ENCODE measurements at regions not wholly inside any gene's neighbourhood (a gene's known extent, or its start where the extent isn't known, plus 50 kb on each side); places are given as distances from the start of the nearest gene placed in this dataset.

DNA sequence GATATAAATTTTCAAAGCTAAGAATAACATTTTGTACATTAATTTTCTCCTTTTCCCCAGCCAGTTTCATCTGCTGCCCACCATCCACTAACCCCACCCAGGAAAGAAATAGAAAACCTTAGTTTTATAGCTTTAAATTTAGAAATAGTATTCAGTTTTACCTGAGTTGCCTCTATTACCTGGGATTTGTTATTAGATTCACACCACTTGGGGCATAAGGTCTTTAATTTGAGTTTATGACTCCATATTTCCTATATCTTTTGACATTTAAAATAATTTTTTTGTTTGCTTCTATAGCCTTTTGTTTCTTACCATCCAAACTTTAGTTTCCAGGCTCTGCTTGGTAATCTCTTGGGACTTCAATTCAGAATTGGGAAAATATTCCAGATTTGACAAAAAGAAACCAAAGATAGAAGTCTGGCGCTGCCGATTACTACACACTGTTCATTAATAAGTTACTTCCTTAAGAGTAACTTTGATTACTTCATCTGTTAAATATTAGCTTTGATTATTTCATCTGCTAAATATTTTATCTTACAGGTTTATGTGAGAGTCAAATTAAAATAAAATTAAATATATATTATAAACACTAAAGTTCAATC, 485.5 kb upstream of the FOXG1 start:
- Histone ChIP-seq H3K36me3 (ENCODE audit: control insufficient read depth, insufficient read depth, low read length) (no peaks in the 10 kb centered on the region), H3K9ac (ENCODE audit: low read depth, low read length) (no peak overlapping the region), H3K4me3 (ENCODE audit: low read depth, low read length) (no peak overlapping the region), H3K27ac (ENCODE audit: low read depth, low read length) (no peak overlapping the region), H3K9me3 (ENCODE audit: control insufficient read depth, insufficient read depth, low read length) (no peaks in the 10 kb centered on the region), H3K27me3 (ENCODE audit: control insufficient read depth, insufficient read depth, low read length) (no peaks in the 10 kb centered on the region), H3K4me1 (ENCODE audit: control insufficient read depth, insufficient read depth, low read length) (no peaks in the 10 kb centered on the region)

DNA sequence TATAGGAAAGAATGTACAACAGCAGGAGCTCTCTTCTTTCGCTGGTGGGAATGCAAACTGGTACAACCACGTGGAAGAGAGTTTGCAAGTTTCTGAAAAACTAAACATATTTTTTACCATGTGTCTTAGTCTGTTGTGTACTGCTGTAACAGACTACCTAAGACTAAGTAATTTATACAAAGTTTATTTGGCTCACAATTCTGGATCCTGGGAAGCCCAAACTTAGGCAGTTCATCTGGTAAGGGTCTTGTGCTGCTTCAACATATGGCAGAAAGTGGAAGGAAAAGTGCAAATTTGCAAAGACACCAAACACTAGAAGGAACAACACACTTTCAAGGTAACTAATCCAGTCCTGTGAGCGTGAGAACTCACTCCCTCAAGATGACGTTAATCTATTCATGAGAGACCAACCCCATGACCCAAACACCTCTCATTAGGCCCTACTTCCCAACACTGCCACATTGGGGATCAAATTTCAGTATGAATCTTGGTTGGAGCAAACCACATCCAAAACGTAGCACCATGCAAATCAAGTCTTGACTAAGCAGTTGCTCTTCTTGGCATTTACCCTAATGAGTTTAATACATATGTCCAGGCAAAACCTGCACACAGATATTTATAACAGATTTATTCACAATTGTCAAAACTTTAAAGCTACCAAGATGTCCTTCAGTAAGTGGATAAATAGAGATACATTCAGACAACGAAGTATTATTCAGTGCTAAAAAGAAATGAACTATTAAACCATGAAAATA, 481.9 kb upstream of the FOXG1 start:
- H3K9me3 ChIP-seq (ENCODE audit: control insufficient read depth, insufficient read depth, low read length) = no peaks in the 10 kb centered on the region
- no peaks in the 10 kb centered on the region for H3K27me3 ChIP-seq (ENCODE audit: control insufficient read depth, insufficient read depth, low read length)
- H3K4me3 ChIP-seq (ENCODE audit: low read depth, low read length) = no peak overlapping the region
- H3K27ac ChIP-seq (ENCODE audit: low read depth, low read length) = no peak overlapping the region
- H3K9ac ChIP-seq (ENCODE audit: low read depth, low read length) = no peak overlapping the region
- H3K36me3 ChIP-seq (ENCODE audit: control insufficient read depth, insufficient read depth, low read length) = no peaks in the 10 kb centered on the region
- H3K4me1 ChIP-seq (ENCODE audit: control insufficient read depth, insufficient read depth, low read length) = no peaks in the 10 kb centered on the region

DNA sequence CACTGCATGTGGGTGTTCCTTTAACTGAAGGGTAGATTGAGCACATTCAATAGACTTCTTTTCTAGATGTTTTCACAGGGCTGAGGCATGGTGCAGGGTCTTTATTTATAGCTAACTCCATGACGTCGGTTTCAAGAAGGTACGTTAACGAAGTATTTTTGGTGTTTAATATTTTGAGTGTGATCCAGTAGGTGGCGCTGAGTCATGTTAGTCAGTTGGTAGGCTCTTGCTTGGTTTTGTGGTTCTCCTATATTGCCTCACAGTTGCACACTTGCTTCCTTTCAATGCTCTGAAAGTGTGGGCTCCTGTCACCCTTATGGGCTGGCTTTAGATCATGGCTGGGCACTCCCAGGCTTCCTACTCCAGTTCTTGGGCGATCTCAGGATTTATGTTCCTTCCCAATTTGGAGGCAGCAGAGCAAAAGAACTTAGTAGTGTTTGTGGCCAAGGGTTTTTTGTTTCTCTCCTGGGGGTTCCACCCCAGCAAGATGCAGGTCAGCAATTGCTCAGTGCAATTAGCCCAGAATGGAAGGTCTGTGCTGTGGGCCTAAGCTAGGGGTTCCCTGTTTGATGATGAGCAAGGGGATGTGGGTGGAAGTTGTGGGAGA, 471.6 kb upstream of the FOXG1 start:
- Histone ChIP-seq H3K27ac (ENCODE audit: low read depth, low read length) (no peak overlapping the region), H3K4me3 (ENCODE audit: low read depth, low read length) (no peak overlapping the region), H3K4me1 (ENCODE audit: control insufficient read depth, insufficient read depth, low read length) (no peaks in the 10 kb centered on the region), H3K9me3 (ENCODE audit: control insufficient read depth, insufficient read depth, low read length) (peaks cover 2% of the 10 kb centered on the region; the same call in 1 of the 2 replicates), H3K36me3 (ENCODE audit: control insufficient read depth, insufficient read depth, low read length) (no peaks in the 10 kb centered on the region), H3K27me3 (ENCODE audit: control insufficient read depth, insufficient read depth, low read length) (no peaks in the 10 kb centered on the region; the same call in 1 of the 2 replicates), H3K9ac (ENCODE audit: low read depth, low read length) (no peak overlapping the region)

DNA sequence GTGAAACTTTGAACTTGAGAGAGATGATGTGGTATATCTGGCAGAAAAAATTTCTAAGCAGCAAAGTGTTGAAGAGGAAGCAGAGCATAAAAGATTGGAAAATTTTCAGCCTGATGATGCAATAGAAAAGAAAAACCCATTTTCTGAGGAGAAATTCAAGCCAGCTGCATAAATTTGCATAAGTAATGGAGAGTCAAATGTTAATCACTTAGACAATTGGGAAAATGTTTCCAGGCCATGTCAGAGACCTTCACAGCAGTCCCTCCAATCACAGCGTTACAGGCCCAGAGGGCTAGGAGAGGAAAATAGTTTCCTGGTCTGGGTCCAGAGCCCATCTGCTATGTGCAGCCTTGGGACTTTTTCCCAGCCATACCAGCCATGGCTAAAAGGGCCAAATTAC, 469.0 kb upstream of the FOXG1 start:
- Histone ChIP-seq H3K9me3 (ENCODE audit: control insufficient read depth, insufficient read depth, low read length) (peaks cover 7% of the 10 kb centered on the region; the same call in 1 of the 2 replicates), H3K4me3 (ENCODE audit: low read depth, low read length) (no peak overlapping the region), H3K9ac (ENCODE audit: low read depth, low read length) (no peak overlapping the region), H3K36me3 (ENCODE audit: control insufficient read depth, insufficient read depth, low read length) (no peaks in the 10 kb centered on the region), H3K4me1 (ENCODE audit: control insufficient read depth, insufficient read depth, low read length) (no peaks in the 10 kb centered on the region), H3K27me3 (ENCODE audit: control insufficient read depth, insufficient read depth, low read length) (no peaks in the 10 kb centered on the region; the same call in 1 of the 2 replicates), H3K27ac (ENCODE audit: low read depth, low read length) (no peak overlapping the region)

DNA sequence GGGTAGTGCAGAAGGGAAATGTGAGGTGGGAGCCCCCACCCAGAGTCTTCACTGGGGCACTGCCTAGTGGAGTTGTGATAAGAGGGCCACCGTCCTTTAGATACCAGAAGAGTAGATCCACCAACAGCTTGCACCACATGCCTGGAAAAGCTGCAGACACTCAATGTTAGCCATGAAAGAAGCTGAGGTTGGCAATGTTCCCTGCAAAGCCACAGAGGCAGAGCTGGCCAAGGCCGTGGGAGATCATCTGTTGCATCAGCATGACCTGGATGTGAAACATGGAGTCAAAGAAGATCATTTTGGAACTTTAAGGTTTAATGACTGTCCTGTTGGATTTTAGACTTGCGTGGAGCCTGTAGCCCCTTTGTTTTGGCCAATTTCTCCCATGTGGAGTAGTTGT, 468.4 kb upstream of the FOXG1 start:
- Histone ChIP-seq H3K27me3 (ENCODE audit: control insufficient read depth, insufficient read depth, low read length) (no peaks in the 10 kb centered on the region; the same call in 1 of the 2 replicates), H3K27ac (ENCODE audit: low read depth, low read length) (no peak overlapping the region), H3K9me3 (ENCODE audit: control insufficient read depth, insufficient read depth, low read length) (peaks cover 7% of the 10 kb centered on the region; the same call in 1 of the 2 replicates), H3K9ac (ENCODE audit: low read depth, low read length) (no peak overlapping the region), H3K36me3 (ENCODE audit: control insufficient read depth, insufficient read depth, low read length) (no peaks in the 10 kb centered on the region), H3K4me3 (ENCODE audit: low read depth, low read length) (no peak overlapping the region), H3K4me1 (ENCODE audit: control insufficient read depth, insufficient read depth, low read length) (no peaks in the 10 kb centered on the region)

DNA sequence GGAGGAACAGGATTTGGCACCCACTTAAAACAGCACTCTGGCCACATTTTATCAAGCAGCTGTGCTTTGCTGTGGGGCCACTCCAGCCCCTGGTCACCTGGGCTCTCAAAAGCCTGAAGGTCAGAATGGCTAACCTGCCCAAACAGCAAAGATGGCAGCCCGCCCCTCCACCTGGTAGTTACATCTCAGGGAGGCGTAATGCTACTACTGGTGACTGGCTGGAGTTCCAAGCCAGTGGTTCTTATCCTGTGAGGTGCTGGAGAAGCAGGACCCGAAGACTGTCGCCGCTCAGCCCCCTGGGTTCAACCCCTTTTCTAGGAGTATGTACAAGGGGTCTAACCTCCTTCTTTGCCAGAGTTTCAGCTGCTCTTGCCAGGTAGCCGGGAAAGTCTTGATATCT, 467.4 kb upstream of the FOXG1 start:
- H3K27me3 ChIP-seq (ENCODE audit: control insufficient read depth, insufficient read depth, low read length) = no peaks in the 10 kb centered on the region
- H3K9me3 ChIP-seq (ENCODE audit: control insufficient read depth, insufficient read depth, low read length) = peaks cover 7% of the 10 kb centered on the region; the same call in 1 of the 2 replicates
- H3K27ac ChIP-seq (ENCODE audit: low read depth, low read length) = no peak overlapping the region
- no peak overlapping the region for H3K4me3 ChIP-seq (ENCODE audit: low read depth, low read length)
- no peaks in the 10 kb centered on the region for H3K4me1 ChIP-seq (ENCODE audit: control insufficient read depth, insufficient read depth, low read length)
- H3K9ac ChIP-seq (ENCODE audit: low read depth, low read length) = no peak overlapping the region
- H3K36me3 ChIP-seq (ENCODE audit: control insufficient read depth, insufficient read depth, low read length) = no peaks in the 10 kb centered on the region

DNA sequence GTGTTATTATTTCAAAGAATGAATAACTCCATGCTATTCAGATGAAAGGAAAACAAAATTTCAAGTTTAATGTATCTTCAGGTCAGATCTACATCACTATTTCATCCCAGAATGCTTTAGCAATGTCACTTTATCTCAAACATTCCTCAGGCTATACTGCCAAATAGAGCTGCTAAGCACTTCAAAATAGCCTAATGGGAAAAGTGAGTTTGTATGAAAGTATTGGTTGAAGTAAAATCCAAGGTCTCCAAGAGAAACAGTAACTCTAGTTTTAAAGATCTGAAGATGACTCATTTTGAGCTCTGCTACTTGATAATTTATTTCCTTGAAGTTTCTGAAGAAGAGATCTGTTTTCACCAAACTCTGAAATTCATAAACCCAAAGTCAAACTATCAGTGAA, 466.2 kb upstream of the FOXG1 start:
- Histone ChIP-seq H3K27ac (ENCODE audit: low read depth, low read length) (no peak overlapping the region), H3K9ac (ENCODE audit: low read depth, low read length) (no peak overlapping the region), H3K36me3 (ENCODE audit: control insufficient read depth, insufficient read depth, low read length) (no peaks in the 10 kb centered on the region), H3K27me3 (ENCODE audit: control insufficient read depth, insufficient read depth, low read length) (no peaks in the 10 kb centered on the region), H3K9me3 (ENCODE audit: control insufficient read depth, insufficient read depth, low read length) (peaks cover 7% of the 10 kb centered on the region; the same call in 1 of the 2 replicates), H3K4me1 (ENCODE audit: control insufficient read depth, insufficient read depth, low read length) (no peaks in the 10 kb centered on the region; the same call in 1 of the 2 replicates), H3K4me3 (ENCODE audit: low read depth, low read length) (no peak overlapping the region)

DNA sequence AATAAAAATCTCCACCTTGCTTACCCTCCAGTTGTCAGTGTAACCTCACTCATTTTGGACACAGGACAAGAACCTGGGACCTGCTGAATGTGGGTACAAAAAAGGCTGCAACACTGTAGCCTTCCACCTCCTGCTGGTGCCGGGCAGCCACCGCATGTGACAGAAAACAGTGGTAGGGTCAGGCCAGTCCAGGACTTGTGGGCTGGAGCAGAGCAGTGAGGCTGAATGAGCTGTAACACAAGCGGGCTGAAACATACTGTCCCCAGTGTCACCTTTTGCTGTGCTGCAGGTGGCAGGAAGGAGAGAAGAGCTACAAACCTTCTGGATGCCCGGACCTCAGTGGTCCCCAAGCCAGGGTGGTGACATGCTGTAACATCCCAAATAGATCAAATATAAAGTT, 465.4 kb upstream of the FOXG1 start:
- H3K27ac ChIP-seq (ENCODE audit: low read depth, low read length) = no peak overlapping the region
- peaks cover 8% of the 10 kb centered on the region; the same call in 1 of the 2 replicates for H3K4me1 ChIP-seq (ENCODE audit: control insufficient read depth, insufficient read depth, low read length)

DNA sequence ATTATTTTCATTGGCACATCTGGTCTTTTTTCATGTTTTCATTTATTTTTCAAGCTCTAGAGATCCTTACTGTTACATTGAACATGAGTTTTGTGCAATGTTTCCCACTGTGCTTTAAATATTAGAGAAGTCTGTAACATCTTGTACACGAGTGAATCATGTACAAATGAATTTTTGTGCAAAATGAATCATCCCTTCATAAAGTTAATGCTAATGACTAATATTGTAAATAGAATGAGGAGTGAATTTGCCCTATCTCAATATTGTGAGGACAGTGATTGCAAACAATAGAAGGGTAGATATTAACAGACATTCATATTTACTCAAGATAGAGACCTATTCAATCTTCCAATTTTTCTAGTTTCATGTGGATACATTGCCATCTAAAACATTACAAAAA, 463.3 kb upstream of the FOXG1 start:
- Histone ChIP-seq H3K36me3 (ENCODE audit: control insufficient read depth, insufficient read depth, low read length) (no peaks in the 10 kb centered on the region), H3K4me3 (ENCODE audit: low read depth, low read length) (no peak overlapping the region), H3K27ac (ENCODE audit: low read depth, low read length) (no peak overlapping the region), H3K9ac (ENCODE audit: low read depth, low read length) (no peak overlapping the region), H3K9me3 (ENCODE audit: control insufficient read depth, insufficient read depth, low read length) (peaks cover 7% of the 10 kb centered on the region; the same call in 1 of the 2 replicates), H3K27me3 (ENCODE audit: control insufficient read depth, insufficient read depth, low read length) (no peaks in the 10 kb centered on the region), H3K4me1 (ENCODE audit: control insufficient read depth, insufficient read depth, low read length) (peaks cover 9% of the 10 kb centered on the region; the same call in 1 of the 2 replicates)

More for the DNA sequence above, 465.4 kb upstream of the FOXG1 start:
- Histone ChIP-seq H3K36me3 (ENCODE audit: control insufficient read depth, insufficient read depth, low read length) (no peaks in the 10 kb centered on the region), H3K9me3 (ENCODE audit: control insufficient read depth, insufficient read depth, low read length) (peaks cover 7% of the 10 kb centered on the region; the same call in 1 of the 2 replicates), H3K9ac (ENCODE audit: low read depth, low read length) (no peak overlapping the region), H3K27me3 (ENCODE audit: control insufficient read depth, insufficient read depth, low read length) (no peaks in the 10 kb centered on the region), H3K4me3 (ENCODE audit: low read depth, low read length) (no peak overlapping the region)

DNA sequence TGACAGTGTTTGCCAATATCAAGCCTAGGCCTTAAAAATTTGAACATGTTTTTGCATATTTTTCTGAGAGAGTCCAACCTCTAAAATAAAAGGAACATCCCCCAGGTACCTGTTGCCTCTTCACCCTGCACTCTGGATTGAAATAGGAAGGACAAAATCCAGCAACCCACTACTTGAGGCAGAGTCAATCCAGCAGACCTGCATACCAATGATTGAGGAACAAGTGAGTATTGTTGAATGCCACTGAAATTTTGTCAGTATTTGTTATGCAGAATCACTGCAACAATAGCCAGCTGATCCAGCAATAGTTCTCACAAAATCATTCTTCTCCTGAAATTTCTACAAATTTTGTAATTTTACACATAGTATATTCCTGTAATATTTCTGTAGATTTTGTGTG, 460.6 kb upstream of the FOXG1 start:
- Histone ChIP-seq H3K9me3 (ENCODE audit: control insufficient read depth, insufficient read depth, low read length) (peaks cover 1% of the 10 kb centered on the region; the same call in 1 of the 2 replicates), H3K27me3 (ENCODE audit: control insufficient read depth, insufficient read depth, low read length) (no peaks in the 10 kb centered on the region), H3K4me3 (ENCODE audit: low read depth, low read length) (no peak overlapping the region), H3K27ac (ENCODE audit: low read depth, low read length) (no peak overlapping the region), H3K4me1 (ENCODE audit: control insufficient read depth, insufficient read depth, low read length) (peaks cover 9% of the 10 kb centered on the region; the same call in 1 of the 2 replicates), H3K9ac (ENCODE audit: low read depth, low read length) (no peak overlapping the region), H3K36me3 (ENCODE audit: control insufficient read depth, insufficient read depth, low read length) (no peaks in the 10 kb centered on the region)

DNA sequence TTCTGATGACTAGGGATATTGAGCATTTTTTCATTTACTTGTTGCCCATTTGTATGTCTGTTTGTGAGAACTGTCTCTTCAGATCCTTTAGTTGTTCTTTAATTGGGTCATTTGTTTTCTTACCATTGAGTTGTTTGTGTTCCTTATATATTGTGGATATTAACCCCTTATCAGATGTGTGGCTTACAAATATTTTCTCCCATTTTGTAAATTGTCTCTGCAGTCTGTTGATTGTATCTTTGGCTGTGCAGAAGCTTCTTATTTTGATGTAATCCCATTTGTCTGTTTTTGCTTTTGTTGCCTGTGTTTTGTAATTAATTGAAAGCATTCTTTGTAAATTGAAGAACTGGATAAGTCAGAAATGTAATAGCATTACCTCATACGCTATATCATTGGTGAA, 459.1 kb upstream of the FOXG1 start:
- H3K4me1 ChIP-seq (ENCODE audit: control insufficient read depth, insufficient read depth, low read length) = peaks cover 9% of the 10 kb centered on the region; the same call in 1 of the 2 replicates
- H3K27ac ChIP-seq (ENCODE audit: low read depth, low read length) = no peak overlapping the region
- H3K36me3 ChIP-seq (ENCODE audit: control insufficient read depth, insufficient read depth, low read length) = no peaks in the 10 kb centered on the region
- H3K4me3 ChIP-seq (ENCODE audit: low read depth, low read length) = no peak overlapping the region
- no peaks in the 10 kb centered on the region for H3K27me3 ChIP-seq (ENCODE audit: control insufficient read depth, insufficient read depth, low read length)
- H3K9ac ChIP-seq (ENCODE audit: low read depth, low read length) = no peak overlapping the region
- H3K9me3 ChIP-seq (ENCODE audit: control insufficient read depth, insufficient read depth, low read length) = no peaks in the 10 kb centered on the region
